ENCODE measurements at regions not wholly inside any gene's neighbourhood (a gene's known extent, or its start where the extent isn't known, plus 50 kb on each side); places are given as distances from the start of the nearest gene placed in this dataset.

DNA sequence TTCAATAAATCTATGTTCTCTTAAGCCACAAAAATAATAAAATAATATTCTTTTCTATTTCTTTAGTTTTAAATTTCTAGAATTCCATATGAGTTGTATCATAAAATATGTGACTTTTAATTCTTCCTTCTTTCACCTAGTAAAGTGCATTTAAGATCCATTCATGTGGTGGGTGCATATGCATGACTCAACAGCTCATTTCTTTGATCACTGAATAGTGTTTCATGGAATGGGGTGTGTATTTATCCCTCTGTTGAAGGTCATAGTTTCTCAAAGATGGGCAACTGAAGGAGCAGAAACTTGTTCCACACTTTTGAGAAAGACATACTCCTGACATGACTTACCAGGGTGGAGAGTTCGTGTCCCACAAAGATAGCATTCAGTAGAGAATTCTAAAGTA lies 1230.3 kb upstream of the AGA start:
- Mint-ChIP-seq H3K27ac (ENCODE audit: low read depth, unreplicated experiment) (no peak overlapping the region), H3K27me3 (ENCODE audit: insufficient read depth, unreplicated experiment) (no peaks in the 10 kb centered on the region), H3K36me3 (ENCODE audit: insufficient read depth, unreplicated experiment) (no peaks in the 10 kb centered on the region), H3K4me1 (ENCODE audit: insufficient read depth, unreplicated experiment) (no peaks in the 10 kb centered on the region), H3K9me3 (ENCODE audit: unreplicated experiment) (no peaks in the 10 kb centered on the region), H3K4me3 (ENCODE audit: unreplicated experiment) (no peak overlapping the region)
- TF ChIP-seq, protein P1, sequence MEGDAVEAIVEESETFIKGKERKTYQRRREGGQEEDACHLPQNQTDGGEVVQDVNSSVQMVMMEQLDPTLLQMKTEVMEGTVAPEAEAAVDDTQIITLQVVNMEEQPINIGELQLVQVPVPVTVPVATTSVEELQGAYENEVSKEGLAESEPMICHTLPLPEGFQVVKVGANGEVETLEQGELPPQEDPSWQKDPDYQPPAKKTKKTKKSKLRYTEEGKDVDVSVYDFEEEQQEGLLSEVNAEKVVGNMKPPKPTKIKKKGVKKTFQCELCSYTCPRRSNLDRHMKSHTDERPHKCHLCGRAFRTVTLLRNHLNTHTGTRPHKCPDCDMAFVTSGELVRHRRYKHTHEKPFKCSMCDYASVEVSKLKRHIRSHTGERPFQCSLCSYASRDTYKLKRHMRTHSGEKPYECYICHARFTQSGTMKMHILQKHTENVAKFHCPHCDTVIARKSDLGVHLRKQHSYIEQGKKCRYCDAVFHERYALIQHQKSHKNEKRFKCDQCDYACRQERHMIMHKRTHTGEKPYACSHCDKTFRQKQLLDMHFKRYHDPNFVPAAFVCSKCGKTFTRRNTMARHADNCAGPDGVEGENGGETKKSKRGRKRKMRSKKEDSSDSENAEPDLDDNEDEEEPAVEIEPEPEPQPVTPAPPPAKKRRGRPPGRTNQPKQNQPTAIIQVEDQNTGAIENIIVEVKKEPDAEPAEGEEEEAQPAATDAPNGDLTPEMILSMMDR (IDR thresholded peaks at IDR 0.05; ENCODE audit: unreplicated experiment): no peak
- BruUV-seq (replicated peaks): no TSS peak
- intact Hi-C loops (cut with micrococcal nuclease): no loop called here
- ChIA-PET CTCF (no interaction called here), POLR2A (interaction anchor here (0.7 kb wide), 1 partner anchor 1287 kb away, joined by 3 read pairs; no protein-coding TSS in a partner anchor)
- DNase-seq (ENCODE audit: unreplicated experiment): no peak

DNA sequence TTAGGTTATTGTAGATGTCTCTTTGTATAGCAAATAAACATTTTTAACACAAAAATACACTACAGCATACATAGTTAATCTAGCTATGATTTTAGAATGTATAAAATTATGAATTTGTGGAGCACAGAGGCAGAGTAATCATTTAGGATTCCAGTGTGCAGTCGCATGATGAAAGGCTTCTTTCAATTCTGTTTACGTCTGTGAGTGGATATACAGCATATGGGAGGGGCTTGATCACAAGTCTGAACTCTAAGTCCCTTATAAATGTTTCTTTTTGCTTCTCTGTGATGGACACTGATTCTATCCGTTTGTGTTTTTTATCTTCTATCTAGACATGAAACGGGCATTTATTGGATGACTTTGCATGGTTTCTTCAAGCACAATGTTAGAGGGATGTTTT lies 1239.6 kb upstream of the AGA start:
- intact Hi-C loops (cut with micrococcal nuclease): no loop called here
- no peaks in the 10 kb centered on the region for H3K36me3 Mint-ChIP-seq (ENCODE audit: insufficient read depth, unreplicated experiment)

DNA sequence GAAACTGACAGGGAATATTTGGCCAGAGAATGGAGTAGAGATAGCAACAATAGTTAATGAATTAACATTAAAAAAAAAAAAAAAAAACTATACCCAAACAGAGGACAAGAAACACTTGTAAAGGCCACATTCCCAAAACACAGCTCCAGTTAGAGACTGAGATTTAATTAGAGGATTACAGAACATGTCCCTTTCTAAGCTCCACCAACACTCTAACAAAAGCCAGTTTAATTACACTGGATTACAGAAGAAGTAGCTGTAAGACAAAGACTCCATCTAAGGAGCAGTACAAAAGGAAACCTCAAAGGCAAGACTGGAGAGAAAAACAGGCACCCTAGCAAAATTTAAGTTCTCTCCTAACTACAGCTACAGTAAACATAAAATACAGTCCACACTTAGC lies 1247.7 kb upstream of the AGA start:
- ChIA-PET POLR2A (no interaction called here), CTCF (interaction anchor here (0.6 kb wide), 1 partner anchor 11 kb away, joined by 4 read pairs; no protein-coding TSS in a partner anchor)
- Mint-ChIP-seq H3K36me3 (ENCODE audit: insufficient read depth, unreplicated experiment) (no peaks in the 10 kb centered on the region), H3K4me3 (ENCODE audit: unreplicated experiment) (no peak overlapping the region), H3K27ac (ENCODE audit: low read depth, unreplicated experiment) (no peak overlapping the region), H3K27me3 (ENCODE audit: insufficient read depth, unreplicated experiment) (no peaks in the 10 kb centered on the region), H3K4me1 (ENCODE audit: insufficient read depth, unreplicated experiment) (no peaks in the 10 kb centered on the region), H3K9me3 (ENCODE audit: unreplicated experiment) (no peaks in the 10 kb centered on the region)
- TF ChIP-seq, protein P1 (IDR thresholded peaks at IDR 0.05; ENCODE audit: unreplicated experiment): no peak
- intact Hi-C loops (cut with micrococcal nuclease): no loop called here
- no peak for DNase-seq (ENCODE audit: unreplicated experiment)
- no TSS peak for BruUV-seq (replicated peaks)

More for the DNA sequence above, 1239.6 kb upstream of the AGA start:
- Mint-ChIP-seq H3K27ac (ENCODE audit: low read depth, unreplicated experiment) (no peak overlapping the region), H3K9me3 (ENCODE audit: unreplicated experiment) (no peaks in the 10 kb centered on the region), H3K4me1 (ENCODE audit: insufficient read depth, unreplicated experiment) (no peaks in the 10 kb centered on the region), H3K27me3 (ENCODE audit: insufficient read depth, unreplicated experiment) (no peaks in the 10 kb centered on the region), H3K4me3 (ENCODE audit: unreplicated experiment) (no peak overlapping the region)
- no peak for DNase-seq (ENCODE audit: unreplicated experiment)
- TF ChIP-seq, protein P1 (IDR thresholded peaks at IDR 0.05; ENCODE audit: unreplicated experiment): no peak
- CTCF ChIA-PET: no interaction called here
- no TSS peak for BruUV-seq (replicated peaks)
- POLR2A ChIA-PET: no interaction called here

DNA sequence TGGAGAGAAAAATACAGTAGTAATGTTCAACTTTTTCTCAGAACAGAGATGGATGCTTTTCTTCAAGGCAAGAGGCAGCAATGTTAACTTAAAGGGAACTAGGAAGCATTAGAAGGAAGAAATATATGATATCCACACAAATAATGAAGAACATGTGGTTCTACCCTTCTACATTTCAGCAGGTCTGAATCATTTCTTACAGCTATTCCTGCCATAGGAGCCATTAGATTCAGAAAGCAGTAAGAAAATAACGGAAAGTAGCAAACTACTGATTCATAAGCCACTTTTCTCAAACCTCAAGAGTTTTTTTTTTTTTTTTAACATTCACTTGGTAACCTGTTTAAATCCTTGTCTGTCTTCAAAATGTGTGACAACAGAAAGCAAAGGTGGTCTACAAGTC lies 1251.6 kb upstream of the AGA start:
- intact Hi-C loops (cut with micrococcal nuclease): no loop called here
- ChIA-PET CTCF (interaction anchor here (0.6 to 0.7 kb wide), 2 partner anchors 298 to 1956 kb away, joined by 3 to 5 read pairs; no protein-coding TSS in a partner anchor), POLR2A (no interaction called here)
- no peaks in the 10 kb centered on the region for H3K36me3 Mint-ChIP-seq (ENCODE audit: insufficient read depth, unreplicated experiment)
- H3K27me3 Mint-ChIP-seq (ENCODE audit: insufficient read depth, unreplicated experiment): no peaks in the 10 kb centered on the region
- no peak overlapping the region for H3K27ac Mint-ChIP-seq (ENCODE audit: low read depth, unreplicated experiment)
- no peaks in the 10 kb centered on the region for H3K4me1 Mint-ChIP-seq (ENCODE audit: insufficient read depth, unreplicated experiment)
- no peaks in the 10 kb centered on the region for H3K9me3 Mint-ChIP-seq (ENCODE audit: unreplicated experiment)
- H3K4me3 Mint-ChIP-seq (ENCODE audit: unreplicated experiment): no peak overlapping the region
- DNase-seq (ENCODE audit: unreplicated experiment): no peak
- no TSS peak for BruUV-seq (replicated peaks)
- TF ChIP-seq, protein P1 (IDR thresholded peaks at IDR 0.05; ENCODE audit: unreplicated experiment): no peak
